Stimulated activated CD8-positive, alpha-beta memory T cell treated with anti-CD3 and anti-CD28 coated beads, Interleukin-15, amount 100 ng/mL, for 1 hour (primary cell): ENCODE measurements at regions not wholly inside any gene's neighbourhood (a gene's known extent, or its start where the extent isn't known, plus 50 kb on each side); places are given as distances from the start of the nearest gene placed in this dataset.
"Not testable (repeated sequence)": the region's sequence is repeated elsewhere in the genome, so short reads cannot be mapped to it uniquely, and the experiment has no call there.

Experiments used
- DNase-seq: peaks from one replicate; pipeline ENCODE4 v3.0.0-alpha.2; 2020; ENCODE audit warnings: low read depth

DNA sequence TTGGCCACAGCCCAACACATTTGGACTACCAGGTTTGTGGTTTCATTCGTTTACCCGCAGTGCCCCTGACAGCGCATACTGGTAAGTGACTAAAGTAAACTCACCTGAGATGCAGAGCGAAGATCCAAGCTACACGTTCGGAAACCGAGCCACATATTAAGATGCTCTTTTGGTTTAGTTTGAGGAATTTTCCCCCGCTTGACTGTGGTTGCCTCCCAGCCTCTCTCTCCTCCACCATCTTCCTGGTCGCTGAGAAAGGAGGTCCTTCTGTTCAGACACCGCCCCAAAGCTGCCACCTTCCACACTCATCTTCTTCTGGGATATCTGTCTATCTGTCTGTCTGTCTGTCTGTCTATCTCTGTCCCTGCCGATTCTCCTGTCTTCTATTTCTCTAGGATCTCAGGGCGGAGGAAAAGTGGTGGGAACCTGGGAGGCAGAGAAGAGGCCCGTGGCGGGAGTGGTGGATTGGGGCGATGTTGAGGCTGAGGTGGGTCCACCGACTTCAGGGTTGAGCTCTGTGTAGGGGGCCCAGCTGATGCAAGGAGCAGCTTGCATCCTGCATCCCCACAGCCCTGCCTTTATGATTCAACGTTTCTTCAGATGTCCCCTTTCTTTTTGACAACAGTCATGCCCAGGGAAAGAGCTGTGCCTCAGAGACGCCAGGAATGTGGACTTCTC lies 196.9 kb upstream of the ZNF184 start:
- no peak for DNase-seq

DNA sequence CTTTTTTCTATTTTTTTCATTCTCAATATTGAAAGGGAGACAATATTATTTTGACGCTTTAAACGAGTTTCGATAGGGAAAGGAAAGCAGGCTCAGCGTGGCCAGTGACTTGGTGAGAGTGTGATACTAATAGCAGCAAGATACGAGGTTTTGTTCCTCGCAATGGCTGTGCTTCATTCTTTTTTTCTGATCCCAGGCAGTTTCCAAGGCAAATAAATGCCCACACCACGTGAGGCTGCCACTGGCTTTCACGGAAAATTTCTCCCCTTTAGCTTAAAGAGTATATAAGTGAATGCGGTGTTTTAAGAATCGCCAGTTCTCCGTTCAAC lies 196.4 kb upstream of the ZNF184 start:
- no peak for DNase-seq

DNA sequence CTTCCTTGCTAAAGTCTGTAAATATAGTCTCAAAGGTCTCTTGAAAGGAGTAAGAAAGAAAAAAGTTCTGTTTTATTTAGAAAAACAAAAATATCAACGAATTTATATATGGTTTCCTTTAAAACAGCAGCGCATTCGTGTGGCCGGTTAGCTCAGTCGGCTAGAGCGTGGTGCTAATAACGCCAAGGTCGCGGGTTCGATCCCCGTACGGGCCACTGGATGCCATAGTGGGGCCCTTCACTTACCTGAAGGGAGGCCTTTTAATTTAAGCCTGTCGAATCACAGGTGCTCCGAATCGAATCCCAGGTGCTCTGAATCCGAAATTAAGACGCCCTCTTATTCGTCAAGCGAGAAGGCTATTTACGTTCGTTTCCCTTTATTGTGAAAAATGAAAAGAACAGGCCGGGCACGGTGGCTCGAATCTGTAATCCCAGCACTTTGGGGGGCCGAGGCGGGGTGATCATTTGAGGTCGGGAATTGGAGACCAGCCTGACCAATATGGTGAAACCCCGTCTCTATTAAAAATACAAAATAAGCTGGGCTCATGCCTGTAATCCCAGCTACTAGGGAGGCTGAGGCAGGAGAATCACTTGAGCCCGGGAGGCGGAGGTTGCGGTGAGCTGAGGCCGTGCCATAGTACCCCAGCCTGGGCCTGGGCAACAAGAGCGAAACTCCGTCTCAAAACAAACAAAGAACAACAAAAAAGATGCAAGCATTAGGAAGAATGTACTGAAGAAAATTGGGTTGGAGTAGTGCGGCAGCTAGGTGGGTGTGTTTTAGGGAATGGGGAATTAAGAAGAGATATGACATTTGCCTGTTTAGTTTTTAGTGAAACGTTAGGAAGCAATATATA lies 195.8 kb upstream of the ZNF184 start:
- no peak for DNase-seq

DNA sequence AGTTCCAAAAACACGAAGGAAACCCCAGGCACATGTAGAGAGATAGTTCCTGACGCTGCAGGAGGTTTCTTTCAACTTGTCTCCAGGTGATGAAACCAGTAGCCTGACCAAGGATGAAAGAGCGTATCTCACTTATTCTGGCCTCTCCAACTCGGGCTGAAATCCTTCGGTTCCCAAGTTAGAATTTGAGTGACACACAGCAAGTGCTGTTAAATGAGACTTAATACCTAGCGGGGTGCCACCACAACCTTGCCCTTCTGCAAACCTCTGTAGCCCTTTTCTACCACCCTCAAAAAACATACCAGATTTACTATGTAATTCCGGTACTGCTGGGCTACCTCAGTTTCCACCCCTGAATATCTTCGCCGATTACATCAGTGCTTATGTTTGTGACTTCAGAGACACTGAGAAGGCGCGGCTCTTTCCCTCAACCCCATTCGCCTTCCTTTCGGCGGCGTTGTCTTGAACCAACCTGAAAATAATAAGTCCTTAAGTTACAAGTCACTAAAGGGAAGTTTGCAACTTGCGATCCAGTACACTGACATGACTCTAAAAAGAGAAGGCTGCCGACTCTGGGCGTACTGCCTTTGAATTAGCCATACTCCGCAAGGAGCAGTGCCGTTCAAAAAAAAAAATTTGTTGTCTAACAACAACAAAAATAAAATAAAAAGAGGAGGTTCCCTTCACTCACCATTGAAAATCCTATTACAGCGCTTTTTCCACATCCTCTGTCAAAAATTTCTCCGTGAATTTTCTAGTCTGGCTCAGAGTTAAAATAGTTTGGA lies 194.9 kb upstream of the ZNF184 start:
- no peak for DNase-seq

DNA sequence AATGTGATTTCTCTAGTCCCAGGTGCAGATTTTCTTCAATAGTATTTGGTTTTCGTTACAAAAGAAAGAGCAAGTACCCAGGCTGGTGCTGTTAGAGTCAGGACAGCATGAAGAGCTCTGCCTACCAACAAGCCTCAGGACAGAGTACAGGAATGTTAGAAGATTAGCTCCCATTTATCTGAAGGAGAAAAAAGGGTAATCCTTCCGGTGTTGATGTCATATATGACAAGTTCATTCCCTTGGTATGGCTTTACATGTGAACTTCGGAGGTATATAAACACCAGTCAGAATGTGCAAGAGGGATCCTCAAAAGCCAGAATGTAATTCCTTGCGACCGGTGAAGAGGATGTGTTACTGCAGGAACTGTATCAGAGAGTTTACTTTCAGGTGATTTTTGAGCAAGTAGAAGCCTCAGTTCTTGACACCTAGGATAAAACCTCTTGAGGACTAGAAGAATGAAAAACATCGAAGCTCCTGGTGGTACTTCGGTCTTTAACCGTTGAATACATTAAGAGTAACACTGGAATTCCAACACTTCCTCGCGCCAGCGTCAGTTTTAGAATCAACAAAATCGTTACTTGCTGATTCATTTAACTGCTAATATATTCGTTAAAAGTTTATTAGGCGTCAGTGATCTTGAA lies 194.2 kb upstream of the ZNF184 start:
- no peak for DNase-seq

DNA sequence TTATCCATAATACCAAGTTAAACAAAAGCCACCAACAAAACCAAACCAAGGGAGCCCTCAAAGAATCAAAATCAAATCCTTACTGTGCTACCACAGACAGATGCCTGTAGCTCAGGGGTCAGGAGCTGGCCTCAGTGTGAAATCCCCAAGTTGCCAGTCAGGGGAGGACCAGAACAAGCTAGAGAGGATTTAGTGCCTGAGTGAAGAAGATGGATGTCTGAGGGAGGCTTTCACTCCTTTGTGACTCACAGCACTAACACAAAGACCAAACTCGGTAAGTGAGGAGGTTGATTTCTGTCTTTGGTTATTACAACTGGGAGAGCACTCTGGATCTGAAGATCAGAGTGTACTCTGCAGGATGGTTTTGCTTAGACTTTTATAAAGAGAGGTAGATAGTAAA lies 189.9 kb upstream of the ZNF184 start:
- no peak for DNase-seq

DNA sequence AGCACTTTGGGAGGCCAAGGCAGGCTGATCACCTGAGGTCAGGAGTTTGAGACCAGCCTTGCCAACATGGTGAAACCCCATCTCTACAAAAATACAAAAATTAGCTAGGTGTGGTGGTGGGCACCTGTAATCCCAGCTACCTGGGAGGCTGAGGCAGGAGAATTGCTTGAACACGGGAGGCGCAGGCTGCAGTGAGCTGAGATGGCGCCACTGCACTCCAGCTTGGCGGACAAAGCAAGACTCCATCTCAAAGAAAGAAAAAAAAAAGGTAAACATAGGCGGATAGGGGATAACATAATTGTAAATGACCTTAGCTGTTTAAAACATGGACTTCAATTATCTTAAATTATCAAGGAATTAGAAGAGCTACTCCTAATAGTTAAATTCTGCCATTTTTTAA lies 189.3 kb upstream of the ZNF184 start:
- DNase-seq: not testable (repeated sequence)

DNA sequence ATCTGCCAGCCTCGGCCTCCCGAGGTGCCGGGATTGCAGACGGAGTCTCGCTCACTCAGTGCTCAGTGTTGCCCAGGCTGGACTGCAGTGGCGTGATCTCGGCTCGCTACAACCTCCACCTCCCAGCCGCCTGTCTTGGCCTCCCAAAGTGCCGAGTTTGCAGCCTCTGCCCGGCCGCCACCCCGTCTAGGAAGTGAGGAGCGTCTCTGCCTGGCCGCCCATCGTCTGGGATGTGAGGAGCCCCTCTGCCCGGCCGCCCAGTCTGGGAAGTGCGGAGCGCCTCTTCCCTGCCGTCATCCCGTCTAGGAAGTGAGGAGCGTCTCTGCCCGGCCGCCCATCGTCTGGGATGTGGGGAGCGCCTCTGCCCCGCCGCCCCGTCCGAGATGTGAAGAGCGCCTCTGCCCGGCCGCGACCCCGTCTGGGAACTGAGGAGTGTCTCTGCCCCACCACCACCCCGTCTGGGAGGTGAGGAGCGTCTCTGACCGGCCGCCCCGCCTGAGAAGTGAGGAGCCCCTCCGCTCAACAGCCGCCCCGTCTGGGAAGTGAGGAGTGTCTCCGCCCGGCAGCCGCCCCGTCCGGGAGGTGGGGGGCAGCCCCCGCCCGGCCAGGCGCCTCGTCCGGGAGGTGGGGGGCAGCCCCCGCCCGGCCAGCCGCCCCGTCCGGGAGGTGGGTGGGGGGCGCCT lies 180.4 kb upstream of the ZNF184 start:
- not testable (repeated sequence) for DNase-seq

DNA sequence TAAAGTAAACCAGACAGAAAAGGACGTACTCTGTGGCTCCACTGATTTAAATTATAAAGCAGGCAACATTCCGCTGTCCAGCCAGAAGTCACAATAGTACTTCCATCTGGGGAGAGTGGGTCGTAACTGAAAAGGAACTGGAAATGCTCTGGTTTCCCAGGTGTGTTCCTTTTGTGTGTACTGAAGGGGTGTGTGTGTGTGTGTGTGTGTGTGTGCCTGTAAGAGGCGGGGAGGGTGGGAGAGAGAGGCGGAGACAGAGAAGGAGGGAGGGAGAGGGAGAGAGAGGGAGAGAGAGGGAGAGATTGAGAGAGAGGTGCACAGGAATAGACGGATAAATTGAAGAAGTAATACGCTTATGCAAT lies 178.4 kb upstream of the ZNF184 start:
- DNase-seq: no peak

DNA sequence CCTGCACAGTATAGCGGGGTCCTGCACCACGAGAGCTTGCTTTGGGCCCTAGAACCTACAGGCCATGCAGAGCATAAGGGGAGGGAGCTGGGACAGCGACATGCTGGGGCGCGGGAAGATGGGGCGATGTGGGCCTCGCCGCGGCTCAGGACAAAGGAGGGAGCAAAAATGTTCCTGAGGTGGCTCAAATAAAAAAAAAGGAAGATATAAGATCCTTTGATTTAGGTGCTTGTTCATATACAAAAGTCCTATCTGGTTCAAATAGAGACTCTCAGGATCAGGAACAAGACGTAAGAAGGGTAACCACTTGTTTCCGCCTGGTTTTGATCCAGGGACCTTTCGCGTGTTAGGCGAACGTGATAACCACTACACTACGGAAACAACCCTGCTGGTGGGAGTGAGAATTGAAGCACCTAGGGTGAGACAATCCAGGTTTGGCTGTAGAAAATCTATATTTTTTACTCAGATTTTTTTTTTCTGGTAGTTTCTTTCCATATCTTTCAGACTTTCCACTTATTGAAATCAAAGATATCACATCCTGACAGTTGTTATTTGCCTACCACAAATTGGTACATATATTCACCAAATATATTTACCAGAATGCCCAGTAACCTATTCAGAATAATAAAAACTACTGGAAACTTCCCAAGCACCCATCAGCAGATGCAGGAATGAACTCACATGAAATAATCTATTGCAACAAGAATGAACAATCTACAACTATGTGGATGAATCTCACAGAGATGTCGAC lies 177.9 kb upstream of the ZNF184 start:
- no peak for DNase-seq

DNA sequence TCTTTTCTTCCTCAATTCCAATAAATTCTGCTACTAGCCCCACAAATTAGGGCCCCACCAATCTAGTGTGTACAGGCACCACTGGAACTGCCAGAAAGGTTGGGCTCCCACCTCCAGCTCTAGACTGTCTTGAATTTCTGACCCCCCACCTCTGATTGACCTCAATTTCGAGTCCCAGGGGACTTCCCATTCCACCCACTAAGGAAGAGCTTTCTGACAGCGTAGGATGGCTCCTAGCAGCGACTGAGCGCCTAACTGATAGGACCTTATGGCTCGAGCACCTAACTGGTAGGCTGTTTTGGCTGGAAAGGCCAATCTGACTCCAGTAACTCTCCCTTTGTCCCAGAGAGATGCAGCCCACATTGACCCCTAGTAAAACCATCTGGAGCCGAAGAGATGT lies 171.6 kb upstream of the ZNF184 start:
- no peak for DNase-seq

DNA sequence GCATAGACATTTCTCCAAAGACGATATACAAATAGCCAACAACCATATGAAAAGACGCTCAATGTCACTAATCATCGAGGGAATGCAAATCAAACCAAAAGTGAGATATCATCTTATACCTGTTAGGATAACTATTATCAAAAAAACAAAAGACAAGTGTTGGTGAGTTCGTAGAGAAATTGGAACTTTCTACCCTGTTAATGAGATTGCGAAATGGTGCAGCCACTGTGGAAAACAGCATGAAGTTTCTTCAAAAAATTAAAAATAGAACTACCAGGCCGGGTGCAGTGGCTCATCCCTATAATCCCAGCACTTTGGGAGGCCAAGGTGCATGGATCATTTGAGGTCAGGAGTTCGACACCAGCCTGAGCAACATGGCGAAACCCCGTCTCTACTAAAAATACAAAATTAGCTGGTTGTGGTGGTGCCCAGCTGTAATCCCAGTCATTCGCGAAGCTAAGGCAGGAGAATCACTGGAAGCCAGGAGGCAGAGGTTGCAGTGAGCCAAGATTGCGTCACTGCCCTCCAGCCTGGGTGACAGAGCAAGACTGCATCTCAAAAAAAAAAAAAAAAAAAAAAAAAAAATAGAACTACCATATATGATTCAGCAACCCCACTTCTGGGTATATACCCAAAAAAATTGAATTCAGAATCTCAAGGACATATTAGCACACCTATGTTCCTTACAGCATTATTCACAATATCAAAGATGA lies 170.0 kb upstream of the ZNF184 start:
- DNase-seq: no peak

DNA sequence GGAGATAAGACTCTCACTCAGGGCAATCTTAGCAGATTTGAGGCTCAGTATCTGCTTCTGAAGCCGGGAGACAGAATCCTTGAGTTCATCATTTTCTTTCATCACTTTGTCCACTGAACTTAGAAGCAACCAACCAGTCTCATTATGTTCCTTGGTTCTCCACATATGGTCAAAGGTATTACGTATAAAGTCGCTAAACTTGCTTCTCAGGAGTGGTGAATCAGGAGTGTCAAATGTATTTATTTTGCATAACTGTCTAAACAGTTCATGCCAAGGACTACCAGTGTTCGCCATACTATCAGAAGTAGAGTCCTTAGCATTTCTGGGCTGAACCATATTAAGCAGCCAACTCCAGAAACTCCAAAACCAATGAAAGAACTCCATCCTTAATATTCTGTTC lies 163.0 kb upstream of the ZNF184 start:
- DNase-seq: not testable (repeated sequence)

DNA sequence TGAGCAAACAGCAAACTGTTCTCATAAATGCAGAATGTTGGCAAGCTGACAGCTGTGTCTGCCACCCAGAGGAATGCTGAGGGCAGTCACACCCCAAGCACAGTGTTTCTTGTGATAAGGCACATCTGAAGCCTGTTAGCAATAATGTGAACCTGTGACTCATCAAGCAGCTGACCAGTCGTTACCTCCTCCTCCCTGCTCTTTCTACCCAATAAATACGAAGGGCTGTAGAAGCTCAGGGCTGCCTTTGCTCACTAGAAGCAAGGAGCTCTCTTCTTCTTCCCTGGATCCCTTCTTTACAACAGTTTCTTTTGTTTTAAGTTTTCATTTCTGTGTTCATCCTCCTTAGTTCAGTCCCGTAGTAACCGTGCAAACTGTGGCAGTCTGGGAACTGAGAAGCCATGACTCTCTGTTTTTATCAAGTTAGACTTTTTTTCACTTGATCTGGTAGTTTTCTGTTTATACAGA lies 160.3 kb upstream of the ZNF184 start:
- DNase-seq: not testable (repeated sequence)

DNA sequence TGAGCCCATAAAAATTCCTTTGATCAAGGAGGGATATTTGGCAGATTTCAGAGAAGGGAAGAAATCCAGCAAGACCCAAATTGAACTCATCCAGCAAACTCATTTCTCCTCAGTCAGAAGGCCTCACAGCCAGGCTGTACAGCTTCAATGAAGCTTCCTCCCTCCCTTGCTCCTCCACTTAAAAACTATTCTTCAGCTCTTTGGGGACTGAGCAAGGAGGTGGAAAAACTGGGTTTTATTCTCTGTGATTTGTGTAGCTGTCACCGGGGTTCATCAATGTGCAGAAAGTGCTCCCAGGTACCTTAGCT lies 158.7 kb upstream of the ZNF184 start:
- DNase-seq: no peak

DNA sequence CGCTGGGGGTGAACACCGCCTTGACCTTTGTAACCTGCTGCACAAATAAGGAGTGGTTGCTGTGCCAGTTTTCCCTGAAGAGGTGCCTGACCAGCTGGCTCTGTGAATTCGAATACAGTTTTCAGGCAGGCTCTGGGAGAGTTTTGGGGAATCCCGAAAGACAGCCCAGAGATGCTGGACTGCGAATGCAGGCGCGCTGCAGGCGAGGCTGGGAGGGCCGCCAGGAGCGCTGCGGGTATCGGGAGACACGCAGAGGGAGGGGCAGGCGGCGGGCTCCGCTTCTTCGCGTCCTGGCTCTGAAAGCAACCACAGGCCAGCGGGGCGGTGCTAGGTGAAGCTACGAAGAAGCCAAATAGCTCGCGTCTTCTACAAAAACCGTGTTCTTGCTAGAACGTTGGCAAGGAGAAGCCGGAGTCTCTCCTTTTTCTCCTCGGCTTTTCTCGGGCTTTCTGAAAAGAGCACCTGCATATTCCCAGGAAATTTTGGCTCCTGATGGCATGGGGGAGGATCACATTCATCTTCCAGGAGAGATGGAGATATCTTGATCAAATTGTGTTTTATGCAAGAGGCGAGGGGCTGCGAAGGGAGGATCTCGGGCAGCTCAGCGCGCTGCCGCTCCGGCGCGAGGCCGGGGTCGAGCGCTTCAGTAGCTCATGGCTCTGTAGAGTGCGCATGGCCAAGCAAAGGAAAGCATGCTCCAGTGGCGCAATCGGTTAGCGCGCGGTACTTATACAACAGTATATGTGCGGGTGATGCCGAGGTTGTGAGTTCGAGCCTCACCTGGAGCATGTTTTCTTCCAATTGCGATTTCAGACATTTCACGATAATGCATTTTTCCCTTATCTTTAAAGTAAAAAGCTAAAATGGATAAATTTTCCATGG lies 158.1 kb upstream of the ZNF184 start:
- DNase-seq: no peak

DNA sequence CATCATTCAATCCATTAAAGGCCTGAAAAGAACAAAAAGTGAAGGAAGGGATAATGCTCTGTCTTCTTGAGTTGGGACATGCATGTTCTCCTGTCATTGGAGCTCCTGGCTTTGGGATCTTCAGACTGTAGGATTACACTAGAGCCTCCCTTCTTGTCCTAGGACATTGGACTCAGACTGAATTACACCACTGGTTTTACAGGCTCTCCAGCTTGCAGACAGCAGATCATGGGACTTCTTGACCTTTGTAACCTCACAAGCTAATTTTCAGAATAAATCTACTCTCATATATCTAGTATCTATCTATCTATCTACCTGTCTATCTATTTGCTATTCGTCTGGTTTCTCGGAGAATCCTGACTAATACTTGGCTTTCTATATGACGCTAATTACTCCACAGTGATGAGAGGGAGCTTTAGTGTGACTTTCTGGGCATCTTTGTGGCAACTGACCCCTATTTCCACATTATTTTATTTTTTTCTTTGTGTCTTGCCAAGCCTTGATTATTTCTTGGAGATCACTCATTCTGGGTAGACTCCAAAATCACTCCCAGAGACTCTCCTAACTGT lies 151.9 kb upstream of the ZNF184 start:
- DNase-seq: no peak

DNA sequence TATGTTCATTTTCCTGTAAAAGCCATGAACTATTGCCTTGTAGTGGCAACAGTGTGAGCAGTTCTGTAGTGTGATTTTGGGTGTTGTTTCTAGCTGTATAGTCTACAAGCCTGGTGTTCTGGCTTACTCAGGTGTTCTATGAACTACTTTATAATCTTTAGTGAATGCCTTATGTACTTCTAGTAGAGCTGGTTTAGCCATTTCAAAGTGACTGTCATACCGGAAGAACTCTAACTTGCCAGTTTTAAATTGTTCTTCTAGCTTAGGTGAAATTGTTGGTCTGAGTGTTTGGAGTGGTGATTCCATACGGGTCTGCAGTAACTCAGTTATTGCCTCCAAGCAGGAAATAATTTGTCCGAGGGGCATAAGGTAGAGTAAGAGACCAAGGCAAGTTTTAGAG lies 150.2 kb upstream of the ZNF184 start:
- DNase-seq: no peak

DNA sequence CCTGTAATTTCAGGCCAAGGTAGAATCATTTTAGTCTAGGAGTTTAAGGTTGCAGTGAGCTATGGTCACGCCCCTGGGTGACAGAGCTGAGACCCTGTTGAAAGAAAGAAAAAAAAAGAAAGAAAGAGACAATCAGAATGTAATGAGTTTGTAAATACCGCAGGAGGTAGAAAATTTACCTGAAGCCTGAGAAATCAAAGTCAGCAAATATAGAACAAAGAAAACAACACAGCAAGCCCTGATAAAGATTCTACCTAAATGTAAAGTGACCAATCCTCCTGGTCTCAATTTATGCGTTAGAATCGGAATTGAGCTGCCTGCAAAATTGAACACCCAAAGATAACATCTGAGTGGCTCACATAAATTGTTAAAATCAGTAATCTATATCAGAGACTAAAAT lies 146.5 kb upstream of the ZNF184 start:
- no peak for DNase-seq
